Stimulated activated CD8-positive, alpha-beta memory T cell treated with anti-CD3 and anti-CD28 coated beads, Interleukin-12 subunit alpha, Interleukin-12 subunit beta, amount 100 ng/mL, for 24 hours (primary cell): ENCODE measurements at regions not wholly inside any gene's neighbourhood (a gene's known extent, or its start where the extent isn't known, plus 50 kb on each side); places are given as distances from the start of the nearest gene placed in this dataset.

ENCODE experiments used
- DNase-seq: peaks from one replicate; pipeline ENCODE4 v3.0.0-alpha.2; 2020; ENCODE audit errors: extremely low read depth

DNA sequence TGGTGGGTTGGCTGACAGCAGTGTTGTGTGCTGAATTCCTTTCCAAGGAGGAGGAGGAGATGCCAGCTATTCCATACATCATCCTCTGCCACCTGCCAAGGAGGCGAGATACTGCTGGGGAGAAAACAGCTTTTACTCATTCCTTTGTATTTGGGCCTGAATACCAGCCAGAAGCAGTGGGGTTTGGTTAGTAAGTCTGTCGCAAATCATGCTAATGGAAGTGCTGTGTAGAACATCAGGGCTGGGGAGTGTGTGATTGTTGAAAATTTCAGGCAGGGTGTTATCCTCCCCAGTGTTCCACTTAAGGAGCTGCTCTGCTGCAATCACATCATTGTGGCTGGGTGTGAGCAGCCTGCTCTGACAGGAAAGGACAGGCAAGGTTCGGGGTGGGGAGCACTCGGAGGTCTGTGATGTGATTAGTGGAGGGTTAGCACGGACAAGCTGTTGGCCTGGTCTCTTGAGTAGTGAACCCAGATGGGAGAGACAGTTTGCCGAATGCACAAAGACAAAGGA lies 128.2 kb upstream of the DLX2 start:
- no peak for DNase-seq

DNA sequence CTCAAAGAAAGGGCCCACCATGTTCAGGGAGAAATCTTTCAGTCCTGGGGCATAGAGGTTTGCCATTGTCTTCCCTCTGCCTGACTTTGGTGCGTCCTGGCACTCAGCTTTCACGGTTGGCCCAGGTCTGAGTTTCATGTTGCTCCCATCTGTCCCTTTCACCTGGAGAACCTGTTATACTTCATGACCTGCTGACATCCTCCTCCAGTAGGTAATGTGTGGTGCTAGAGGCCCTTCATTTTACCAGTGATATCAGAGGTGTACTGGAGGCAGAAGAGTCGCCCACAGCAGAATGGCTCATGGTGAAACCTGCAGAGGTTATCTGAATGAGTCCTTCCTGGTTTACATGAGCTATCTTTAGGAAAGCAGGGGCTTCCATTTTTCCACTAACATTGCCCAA lies 128.8 kb upstream of the DLX2 start:
- no peak for DNase-seq

DNA sequence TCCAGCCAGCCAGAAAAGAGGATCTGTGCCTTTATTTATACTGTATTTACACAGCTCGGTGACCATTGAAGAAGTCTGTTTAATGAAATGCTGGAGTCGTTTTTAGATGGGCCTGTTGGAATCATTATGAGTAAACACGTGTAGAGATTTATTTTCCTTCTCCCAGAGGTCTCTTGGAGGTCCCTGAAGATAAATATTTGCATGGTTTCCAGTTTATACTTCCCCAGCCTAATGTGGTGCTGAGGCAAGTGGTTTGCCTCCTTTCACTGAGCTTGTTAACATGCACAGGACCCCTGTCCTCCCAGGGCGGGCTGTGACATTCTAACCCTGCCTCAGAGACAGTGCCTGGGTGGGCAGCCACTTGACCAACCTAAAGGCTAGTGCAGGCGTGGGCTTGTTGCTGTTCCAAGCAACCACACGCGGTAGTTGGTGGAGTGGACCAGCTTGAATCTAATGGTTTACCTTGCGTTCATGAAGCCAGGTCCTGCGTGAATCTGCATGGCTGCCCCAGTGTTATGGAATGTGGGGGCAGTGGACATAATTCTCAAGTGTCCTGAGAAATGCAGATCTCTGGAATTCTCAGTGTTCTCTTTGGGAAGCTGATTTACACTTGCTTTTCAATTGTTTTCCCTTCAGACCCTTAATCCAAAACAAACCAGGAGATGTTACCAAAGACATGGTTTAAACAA lies 130.2 kb upstream of the DLX2 start:
- DNase-seq, result no peak

DNA sequence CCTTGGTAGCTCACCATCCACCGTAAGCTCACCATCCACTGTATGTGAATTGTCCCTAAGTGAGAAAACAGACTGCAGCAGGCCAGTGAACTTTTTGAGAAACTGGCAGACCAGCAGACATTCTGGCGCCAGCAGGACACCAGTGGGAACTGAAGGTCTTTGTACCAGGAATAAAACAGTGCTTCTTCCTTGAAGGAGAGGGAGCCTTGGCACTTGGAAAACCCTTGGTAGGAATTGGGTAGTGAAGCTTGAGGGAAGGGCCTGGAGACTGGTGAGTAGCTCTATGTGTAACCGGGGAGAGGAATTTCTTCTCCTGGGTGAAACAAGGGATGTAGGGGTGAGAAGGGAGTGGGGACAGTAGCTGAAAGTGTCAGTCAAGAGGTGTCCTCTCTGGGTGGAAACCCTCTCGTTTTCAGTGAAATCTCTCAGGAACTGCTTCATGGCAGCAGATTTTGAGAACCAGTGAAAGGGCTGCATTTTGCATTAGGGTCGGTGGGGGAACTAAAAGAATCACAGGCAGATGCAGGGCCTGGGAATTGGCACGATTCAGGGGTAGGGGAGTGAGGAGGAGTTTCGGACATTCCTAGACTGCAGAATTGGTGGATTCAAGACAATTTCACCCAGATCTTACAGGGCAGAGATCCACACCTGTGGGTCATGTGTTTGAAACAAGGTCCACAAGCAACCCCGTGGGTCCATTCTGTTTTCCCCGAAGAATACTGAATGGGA lies 131.5 kb upstream of the DLX2 start:
- no peak for DNase-seq

DNA sequence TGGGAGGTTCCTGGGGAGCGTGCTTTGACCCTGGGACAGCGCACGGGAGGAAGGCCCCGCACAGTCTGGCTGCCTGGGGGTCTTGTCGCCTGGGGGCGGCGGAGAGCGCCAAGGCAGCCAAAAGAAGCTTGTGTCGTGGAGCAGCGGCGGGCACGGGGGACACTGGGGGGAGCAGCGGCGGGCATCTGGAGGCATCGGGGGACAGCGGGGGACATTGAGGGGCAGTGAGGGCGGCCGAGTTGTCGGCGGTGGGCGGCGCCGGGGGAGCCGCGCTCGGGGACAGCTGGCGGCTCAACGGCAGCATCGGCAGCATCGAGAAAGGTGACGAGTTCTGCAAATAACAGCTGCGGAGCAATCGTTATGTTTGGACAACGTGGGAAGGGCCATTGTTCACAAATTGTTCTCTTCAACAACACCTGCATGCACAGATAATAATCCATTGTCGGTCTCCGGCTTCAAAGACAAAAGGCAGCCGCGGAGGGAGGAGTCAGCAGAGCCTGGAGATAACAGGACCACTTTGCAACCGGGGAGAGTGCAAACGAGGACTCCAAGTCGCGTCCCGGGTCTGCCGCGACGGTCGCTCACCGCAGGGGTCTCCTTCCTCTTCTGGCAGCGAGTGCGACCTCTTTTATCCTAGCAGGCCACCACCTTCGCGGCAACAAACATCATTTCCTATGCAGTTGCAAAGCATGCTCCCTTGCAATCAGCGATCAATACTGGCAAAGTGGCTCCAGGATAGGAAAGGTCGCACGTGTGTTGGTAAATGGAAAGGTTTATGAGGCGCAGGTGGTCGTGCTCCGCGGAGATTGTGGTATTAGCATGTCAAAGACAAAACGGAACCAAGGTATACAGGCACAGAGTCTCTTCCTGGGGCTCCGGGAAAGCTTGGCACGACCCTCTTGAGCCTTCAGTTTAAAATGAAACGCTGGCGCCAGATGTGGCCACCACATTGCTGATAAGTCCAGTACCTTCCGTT lies 132.3 kb upstream of the DLX2 start:
- no peak for DNase-seq

DNA sequence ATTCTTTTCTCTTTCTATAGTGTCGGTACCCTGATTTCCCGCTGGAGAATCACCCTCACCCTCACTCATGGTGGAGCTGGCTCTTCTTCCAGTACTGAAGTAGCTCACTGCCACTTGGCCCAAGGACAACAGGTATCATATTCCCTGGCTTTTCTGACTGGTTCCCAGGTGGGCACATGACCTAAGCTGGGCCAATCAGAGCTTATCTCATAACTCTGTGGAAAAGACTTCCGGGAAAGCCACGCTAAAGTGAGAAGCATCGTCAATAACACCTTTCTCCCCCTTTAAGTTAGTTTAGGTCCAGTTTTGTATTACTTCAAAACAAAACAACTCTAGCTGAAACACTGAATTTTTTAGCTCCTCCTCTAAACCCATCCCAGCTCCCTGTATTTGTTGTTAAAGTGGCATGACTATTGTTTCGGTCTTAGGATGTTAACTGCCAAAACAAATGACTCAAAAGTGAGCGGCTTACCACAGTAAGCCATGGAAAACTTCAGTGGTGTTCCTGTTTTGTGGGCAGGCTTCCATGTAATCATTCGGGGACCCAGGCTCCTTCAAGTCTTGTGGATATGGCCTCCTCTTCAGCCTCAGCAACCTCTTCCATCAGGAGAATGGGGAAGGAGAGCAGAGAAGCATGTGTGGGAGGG lies 137.4 kb upstream of the DLX2 start:
- no peak for DNase-seq

GRCh38 chr2:172241222-172241621 lies 138.5 kb upstream of the DLX2 start:
- no peak for DNase-seq

DNA sequence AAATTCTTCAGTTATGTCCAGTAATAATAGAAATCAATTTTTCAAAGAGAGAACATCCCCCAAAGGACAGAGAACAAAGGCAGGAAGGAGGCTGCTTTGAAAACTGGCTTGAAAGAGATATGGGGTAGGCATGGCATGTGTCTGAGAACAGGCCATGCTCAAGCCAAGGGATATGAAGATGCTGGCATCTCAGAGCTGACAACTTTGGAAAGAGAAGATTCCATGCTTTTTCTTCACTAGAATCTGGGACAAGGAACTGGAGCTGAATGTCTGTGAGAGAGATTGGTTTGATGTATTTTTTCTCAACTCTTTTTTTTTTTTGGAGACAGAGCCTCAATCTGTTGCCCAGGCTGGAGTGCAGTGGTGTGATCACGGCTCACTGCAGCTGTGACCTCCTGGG lies 139.8 kb upstream of the DLX2 start:
- no peak for DNase-seq

DNA sequence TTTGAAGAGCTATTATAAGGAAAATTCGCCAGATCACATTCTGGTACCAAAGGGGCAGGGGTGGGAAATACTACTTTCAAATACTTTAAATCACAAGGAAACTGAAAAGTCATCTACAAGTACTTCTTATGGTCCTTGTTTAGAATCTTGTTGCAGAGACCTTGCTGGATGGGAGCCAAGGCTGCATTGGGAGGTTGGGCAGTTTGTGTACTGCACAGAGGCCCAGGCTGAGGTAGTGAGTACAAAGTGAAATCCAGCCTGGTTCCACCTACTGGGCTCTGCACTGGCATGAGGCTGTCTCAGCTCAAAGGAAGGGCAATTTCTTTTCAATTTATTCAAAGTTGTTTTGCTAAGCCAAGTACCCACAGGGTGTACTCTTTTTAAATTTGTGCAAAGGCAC lies 140.3 kb upstream of the DLX2 start:
- DNase-seq, result no peak

GRCh38 chr2:172244419-172245130 lies 141.9 kb upstream of the DLX2 start:
- no peak for DNase-seq

DNA sequence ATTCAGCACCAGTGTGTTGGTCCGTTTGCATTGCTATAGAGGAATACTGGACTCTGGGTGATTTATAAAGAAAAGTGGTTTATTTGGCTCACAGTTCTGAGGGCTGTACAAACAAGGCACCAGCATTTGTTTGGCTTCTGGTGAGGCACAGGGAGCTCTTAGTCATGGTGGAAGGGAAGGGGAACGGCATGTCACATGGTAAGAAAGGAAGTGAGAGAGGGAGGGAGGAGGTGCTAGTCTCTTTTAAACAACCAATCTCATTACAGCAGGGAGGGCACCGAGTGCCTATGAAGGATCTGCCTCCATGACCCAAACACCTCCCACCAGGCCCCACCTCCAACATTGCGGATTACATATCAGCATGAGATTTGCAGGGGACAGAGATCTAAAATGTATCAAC lies 143.9 kb upstream of the DLX2 start:
- DNase-seq, result no peak

GRCh38 chr2:172247203-172247602 lies 144.5 kb upstream of the DLX2 start:
- no peak for DNase-seq

GRCh38 chr2:172248381-172248780 lies 145.7 kb upstream of the DLX2 start:
- DNase-seq, result no peak

GRCh38 chr2:172248785-172249187 lies 146.1 kb upstream of the DLX2 start:
- DNase-seq, result no peak

GRCh38 chr2:172249334-172249733 lies 146.6 kb upstream of the DLX2 start:
- no peak for DNase-seq

GRCh38 chr2:172249986-172250385 lies 147.3 kb upstream of the DLX2 start:
- DNase-seq, result no peak

DNA sequence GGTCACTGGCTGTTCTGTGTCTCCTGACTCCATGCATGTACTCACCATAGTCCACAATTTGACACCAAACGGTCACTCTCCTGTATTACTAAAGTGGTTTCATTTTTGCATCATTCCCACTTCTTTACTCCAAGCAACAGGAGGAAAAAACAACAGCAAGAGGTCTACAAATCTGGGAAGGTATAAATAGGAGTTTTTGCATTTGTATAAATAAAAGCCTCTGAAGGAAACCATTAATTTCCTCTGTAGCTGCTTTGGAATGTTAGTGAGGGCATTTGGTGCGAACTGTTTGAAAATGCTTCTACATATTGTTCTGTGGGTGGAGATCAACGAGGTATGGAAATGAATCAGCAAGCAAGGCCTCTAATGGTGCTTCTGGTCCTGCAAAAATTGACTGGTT lies 148.5 kb upstream of the DLX2 start:
- DNase-seq, result no peak

GRCh38 chr2:172252154-172252553 lies 149.5 kb upstream of the DLX2 start:
- DNase-seq, result no peak

DNA sequence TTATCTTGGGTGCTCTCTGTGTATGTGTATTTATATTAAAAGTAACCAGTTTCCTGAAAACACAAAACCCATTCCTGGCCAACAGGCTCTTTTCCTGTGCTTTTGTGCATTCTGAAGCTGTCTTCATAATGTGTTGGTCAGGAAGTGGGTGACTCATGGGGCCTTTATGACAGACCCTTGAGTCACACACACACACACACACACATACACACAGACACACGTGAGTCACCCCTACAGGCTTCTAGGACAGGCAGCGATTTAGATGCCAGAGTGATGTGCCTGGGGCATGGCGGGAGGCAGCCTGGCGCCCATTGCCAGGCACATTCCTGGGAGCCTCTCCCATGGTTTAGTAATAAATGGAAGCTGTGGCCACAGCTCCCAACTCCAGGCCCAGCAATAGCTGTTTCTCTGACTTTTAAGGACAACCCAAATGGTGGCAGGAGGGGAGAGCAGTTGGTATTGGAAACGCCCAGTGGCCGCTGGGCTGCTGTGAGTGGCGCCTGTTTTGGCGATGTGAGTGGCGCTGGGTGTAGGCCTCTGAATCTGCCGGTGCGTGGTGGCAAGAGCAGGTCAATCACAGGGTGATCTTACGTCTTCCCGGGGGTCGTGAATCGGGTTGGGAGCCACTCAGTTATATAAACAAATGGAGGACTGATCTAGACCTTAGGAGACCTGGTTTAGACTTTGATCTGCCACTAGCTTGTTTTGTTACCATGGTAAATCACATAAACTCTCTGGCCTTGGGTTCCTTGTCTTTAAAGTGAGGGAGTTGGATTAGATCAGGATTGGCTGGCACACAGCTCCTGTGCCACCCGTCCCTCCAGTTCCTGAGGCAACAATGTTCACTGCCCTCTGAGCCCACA lies 150.7 kb upstream of the DLX2 start:
- peak; percentile 30 for DNase-seq

DNA sequence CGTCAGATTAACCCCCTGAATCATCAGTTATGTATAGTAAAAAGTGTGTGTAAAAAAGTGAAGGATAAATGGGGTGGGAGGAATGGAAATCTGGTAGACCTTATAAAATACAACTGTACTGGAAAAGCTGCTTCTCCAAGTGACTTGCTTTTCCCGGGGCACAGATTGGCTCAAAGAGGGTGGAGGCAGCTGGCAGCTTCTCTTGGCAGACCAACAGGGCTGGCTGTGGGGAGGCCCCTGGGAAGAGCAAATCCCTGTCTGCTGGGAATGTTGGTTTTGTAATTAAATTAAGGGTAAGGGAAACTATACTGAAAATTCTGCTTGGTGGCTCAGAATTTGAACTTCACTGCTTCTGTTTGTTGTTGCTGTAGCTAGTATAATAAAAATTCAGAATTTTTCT lies 154.2 kb upstream of the DLX2 start:
- DNase-seq, result no peak
